ENCODE measurements at regions not wholly inside any gene's neighbourhood (a gene's known extent, or its start where the extent isn't known, plus 50 kb on each side); places are given as distances from the start of the nearest gene placed in this dataset.

DNA sequence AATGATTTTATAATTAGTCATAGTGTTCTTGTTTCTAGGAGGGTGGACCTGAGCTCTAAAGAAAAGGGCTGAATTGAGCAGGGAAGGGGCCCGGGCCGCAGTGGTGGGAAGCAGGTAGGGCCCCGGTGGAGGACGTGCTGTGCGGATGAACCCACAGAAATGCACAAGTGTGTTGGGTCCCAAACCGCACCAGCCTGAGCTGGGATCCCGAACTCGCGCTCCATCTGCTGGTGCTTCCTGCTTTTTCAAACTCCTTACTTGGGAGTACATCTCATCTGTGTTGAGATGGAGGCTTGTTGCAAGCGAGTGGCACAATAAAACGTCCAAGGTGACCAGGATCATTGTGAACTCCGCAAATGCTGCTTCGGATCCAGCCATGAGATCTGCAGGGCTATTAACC, 244.8 kb upstream of the IGF1R start:
- Histone ChIP-seq H3K9me3 (no peaks in the 10 kb centered on the region), H3K36me3 (no peaks in the 10 kb centered on the region), H3K4me1 (no peaks in the 10 kb centered on the region), H3K4me3 (ENCODE audit: low read depth, low read length) (no peak overlapping the region), H3K27me3 (no peaks in the 10 kb centered on the region)
- DNase-seq = no peak
- TF ChIP-seq, protein P1, sequence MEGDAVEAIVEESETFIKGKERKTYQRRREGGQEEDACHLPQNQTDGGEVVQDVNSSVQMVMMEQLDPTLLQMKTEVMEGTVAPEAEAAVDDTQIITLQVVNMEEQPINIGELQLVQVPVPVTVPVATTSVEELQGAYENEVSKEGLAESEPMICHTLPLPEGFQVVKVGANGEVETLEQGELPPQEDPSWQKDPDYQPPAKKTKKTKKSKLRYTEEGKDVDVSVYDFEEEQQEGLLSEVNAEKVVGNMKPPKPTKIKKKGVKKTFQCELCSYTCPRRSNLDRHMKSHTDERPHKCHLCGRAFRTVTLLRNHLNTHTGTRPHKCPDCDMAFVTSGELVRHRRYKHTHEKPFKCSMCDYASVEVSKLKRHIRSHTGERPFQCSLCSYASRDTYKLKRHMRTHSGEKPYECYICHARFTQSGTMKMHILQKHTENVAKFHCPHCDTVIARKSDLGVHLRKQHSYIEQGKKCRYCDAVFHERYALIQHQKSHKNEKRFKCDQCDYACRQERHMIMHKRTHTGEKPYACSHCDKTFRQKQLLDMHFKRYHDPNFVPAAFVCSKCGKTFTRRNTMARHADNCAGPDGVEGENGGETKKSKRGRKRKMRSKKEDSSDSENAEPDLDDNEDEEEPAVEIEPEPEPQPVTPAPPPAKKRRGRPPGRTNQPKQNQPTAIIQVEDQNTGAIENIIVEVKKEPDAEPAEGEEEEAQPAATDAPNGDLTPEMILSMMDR (IDR thresholded peaks at IDR 0.05; ENCODE audit: low read depth, low read length) = no peak

DNA sequence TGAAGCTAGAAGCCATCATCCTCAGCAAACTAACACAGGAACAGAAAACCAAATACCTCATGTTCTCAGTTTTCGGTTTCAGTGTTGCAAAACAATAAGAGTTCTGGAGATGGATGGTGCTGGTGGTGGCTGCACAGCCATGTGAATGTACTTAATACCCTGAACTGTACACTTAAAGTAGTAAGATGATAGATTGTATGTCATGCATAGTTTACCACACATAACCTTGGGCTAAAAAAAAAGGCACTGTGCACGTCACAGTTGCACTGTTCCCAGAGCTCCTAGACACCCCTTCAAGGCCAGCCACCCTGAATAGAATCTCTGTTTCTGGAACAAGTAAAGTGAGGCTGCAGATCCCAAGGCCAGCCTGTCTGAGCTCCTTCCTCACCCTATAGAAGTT, 243.3 kb upstream of the IGF1R start:
- H3K36me3 ChIP-seq = no peaks in the 10 kb centered on the region
- H3K27me3 ChIP-seq = no peaks in the 10 kb centered on the region
- no peak for DNase-seq
- no peaks in the 10 kb centered on the region for H3K9me3 ChIP-seq
- TF ChIP-seq, protein P1 (IDR thresholded peaks at IDR 0.05; ENCODE audit: low read depth, low read length) = no peak
- no peak overlapping the region for H3K4me3 ChIP-seq (ENCODE audit: low read depth, low read length)
- no peaks in the 10 kb centered on the region for H3K4me1 ChIP-seq

DNA sequence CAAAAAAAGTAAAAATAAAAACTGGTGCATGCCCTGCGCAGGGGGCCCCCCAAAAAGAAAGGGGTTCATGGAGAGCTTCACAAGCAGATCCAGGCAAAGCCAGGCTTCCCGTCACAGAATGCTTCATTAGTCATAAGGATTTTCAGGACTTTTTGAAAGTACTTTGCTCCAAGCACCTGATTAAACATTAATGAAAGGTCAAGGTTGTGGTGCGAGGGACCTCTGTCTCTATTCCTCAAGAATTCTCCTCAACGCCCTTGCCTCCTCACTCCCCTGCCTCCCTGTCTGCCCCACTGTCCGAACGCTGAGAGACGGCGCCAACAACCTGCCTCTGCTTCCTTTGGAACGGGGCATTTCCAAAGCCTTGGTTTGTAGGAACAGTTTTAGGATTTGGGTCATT, 240.1 kb upstream of the IGF1R start:
- no peaks in the 10 kb centered on the region for H3K36me3 ChIP-seq
- TF ChIP-seq, protein P1 (IDR thresholded peaks at IDR 0.05; ENCODE audit: low read depth, low read length) = no peak
- no peak overlapping the region for H3K4me3 ChIP-seq (ENCODE audit: low read depth, low read length)
- no peaks in the 10 kb centered on the region for H3K4me1 ChIP-seq
- DNase-seq = no peak
- H3K9me3 ChIP-seq = no peaks in the 10 kb centered on the region
- H3K27me3 ChIP-seq = 0 out of 2 replicates have a peak, but pooled peaks cover 6% of the 10 kb centered on the region

DNA sequence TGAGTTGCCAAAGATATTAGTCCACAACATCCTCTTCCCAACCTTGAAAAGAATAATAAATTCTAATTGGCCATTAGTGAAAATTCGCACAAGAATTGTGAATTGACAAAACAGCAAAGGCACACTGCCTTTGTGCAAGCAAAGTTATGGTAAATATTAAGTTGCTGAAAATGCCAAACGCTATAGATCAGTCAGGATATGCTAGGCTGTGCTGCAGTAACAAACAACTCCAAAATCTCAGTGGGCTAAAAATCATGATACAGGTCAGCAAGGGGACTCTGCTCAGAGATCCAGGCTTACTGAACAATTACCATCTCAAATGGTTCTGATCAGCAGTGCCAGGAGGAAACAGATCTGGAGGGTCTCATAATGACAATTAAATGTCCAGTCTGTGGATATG, 238.0 kb upstream of the IGF1R start:
- DNase-seq = no peak
- TF ChIP-seq, protein P1 (IDR thresholded peaks at IDR 0.05; ENCODE audit: low read depth, low read length) = no peak
- no peaks in the 10 kb centered on the region for H3K36me3 ChIP-seq
- no peak overlapping the region for H3K4me3 ChIP-seq (ENCODE audit: low read depth, low read length)
- H3K9me3 ChIP-seq = no peaks in the 10 kb centered on the region
- H3K27me3 ChIP-seq = 0 out of 2 replicates have a peak, but pooled peaks cover 10% of the 10 kb centered on the region
- H3K4me1 ChIP-seq = no peaks in the 10 kb centered on the region

DNA sequence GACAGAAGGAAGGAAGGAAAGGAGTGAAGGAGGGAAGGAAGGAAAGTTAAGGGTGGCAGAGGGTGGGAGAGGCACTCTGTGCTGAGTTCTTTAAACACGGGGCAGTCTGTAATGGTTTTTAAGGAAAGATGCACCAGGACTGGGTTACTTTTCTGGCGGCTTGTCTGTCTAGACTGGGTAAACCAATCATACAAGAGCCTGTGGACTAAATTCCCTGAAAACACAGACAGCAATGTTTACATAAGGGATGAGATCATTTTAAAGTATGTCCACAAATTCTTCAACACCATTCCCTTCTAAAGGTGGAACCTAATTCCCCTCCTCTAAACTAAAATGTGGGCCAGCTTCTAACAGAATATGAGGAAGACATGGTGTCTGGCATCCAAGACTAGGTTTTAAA, 235.5 kb upstream of the IGF1R start:
- TF ChIP-seq, protein P1 (IDR thresholded peaks at IDR 0.05; ENCODE audit: low read depth, low read length) = no peak
- no peaks in the 10 kb centered on the region for H3K4me1 ChIP-seq
- H3K4me3 ChIP-seq (ENCODE audit: low read depth, low read length) = no peak overlapping the region
- no peak for DNase-seq
- no peaks in the 10 kb centered on the region for H3K36me3 ChIP-seq
- no peaks in the 10 kb centered on the region for H3K9me3 ChIP-seq
- H3K27me3 ChIP-seq = peaks cover 18% of the 10 kb centered on the region

DNA sequence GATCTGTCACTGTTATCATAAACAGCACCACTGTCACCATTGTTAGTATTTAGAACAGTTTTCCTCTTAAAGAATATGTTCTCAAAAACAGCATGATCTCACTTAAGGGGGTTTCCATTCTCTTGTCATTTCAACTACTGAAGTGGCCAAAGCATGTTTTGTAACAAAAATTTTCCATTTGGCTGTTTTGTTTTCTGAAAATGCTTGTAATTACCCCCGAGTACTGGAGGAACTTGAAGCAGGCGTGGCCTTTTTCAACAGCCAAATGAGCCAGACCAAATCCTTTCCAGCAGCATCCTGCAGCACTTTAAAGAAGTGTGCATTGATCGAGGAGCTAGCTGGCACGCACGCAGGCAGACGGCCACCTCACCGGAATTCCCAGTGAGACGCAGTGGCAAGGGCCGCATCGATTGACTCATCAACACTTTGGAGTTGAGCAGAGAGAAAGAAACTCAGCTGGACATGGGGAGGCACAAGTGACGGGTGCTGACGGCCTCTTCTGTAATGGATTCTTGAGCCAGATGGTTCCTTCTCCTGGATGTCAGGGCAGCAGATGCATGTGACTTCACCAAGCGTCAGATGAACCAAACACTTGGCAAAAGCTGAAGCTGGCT, 234.3 kb upstream of the IGF1R start:
- Histone ChIP-seq H3K9me3 (no peaks in the 10 kb centered on the region), H3K4me1 (no peaks in the 10 kb centered on the region), H3K36me3 (no peaks in the 10 kb centered on the region), H3K27me3 (peaks cover 28% of the 10 kb centered on the region), H3K4me3 (ENCODE audit: low read depth, low read length) (no peak overlapping the region)
- no peak for DNase-seq
- TF ChIP-seq, protein P1 (IDR thresholded peaks at IDR 0.05; ENCODE audit: low read depth, low read length) = no peak

Measured in BE2C (cell line).